ENCODE measurements at regions not wholly inside any gene's neighbourhood (a gene's known extent, or its start where the extent isn't known, plus 50 kb on each side); places are given as distances from the start of the nearest gene placed in this dataset.
A peak's percentile ranks its signal among the peaks of the same experiment; 100 is the strongest.

DNA sequence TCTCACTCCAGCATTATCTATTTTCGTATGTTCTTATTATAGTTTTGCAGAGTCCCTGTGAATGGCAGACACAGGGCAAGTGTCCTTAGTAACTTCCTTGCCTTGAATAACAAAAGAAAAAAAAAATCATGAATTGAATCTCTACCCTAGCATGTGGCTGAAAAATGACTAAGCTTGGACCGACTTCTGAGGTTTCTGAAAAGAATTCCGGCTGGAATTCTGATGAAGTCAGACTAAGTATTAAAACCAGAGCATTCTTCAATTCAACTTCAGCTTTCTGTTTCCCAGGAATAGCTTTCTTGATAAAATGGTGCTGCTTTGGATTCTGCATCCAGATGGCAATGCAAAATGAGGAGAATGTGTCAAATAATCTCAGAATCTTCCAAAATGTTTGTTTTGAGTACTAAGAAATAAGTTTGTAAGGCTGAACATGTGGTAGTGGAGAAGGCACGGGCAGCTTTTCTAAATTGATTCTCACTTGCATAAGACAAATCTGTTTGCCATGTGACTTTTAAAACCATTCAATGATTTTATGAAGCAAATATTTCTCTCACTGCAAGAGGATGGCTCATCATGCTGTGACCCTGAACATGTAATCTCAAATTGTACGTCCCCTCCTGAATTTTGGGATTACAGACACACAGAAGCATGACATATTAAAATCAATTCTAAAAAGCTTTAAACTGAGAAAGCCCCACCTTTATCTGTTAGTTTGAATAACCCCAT, 1462.8 kb upstream of the LRRTM1 start:
- no peak for DNase-seq

DNA sequence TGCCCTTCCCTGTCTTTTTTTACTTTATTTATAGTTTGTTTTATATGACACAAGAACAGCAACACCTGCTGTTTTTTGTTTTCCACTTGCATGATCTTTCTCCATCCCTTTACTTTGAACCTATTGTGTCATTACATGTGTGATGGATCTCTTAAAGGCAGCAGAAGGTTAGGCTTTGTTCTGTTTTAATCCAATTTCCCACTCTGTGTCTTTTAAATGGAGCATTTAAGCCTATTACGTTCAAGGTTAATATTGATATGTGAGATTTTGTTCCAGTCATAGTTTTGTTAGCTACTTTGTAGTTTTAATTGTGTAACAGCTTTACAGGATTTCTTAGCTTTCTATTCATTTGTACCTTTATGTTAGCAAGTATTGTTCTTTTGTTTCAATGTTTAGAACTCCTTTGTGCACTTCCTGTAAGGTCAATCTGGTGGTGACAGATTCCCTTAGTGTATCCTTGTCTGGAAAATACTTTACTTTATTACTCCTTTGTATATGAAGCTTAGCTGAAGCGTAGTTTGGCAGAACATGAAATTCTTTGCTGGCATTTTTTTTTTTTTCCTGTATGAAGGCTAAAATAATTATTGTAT, 1443.0 kb upstream of the LRRTM1 start:
- no peak for DNase-seq

DNA sequence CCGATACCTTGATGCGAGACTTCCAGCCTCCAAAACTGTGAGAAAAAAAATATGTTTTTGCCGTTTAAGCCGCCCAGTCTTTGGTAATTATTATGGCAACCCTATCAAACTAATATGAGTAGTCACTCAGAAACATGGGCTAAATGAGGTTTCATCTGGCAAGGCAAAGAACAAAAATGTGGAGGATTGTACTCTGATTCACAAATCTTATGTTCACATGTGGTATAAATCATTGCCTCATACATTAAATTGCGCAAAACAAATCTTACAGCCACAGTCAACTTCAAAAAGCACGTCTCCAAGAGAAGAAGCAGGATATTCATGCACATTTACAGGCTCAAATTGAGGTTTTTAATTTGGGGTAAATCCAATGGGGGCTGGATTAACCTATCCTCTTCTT, 1435.4 kb upstream of the LRRTM1 start:
- DNase-seq: no peak

DNA sequence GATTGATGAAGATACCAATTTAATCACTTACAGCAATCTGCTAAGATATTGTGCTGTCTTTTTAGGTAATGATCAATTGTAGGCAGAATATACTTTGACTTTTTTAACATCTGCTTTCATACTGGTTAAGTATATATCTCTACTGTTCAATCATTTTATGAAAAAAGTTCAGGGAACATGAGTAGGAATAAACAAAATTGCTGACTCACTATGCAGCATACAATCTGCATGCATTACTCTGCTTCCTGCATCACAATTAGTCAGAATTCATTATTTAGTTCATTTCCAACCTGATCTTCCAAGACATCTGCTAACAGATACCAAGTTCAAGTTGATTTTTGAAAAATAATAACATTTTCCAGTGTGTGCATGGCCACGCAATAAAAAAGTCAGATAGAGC, 1430.4 kb upstream of the LRRTM1 start:
- DNase-seq: no peak

DNA sequence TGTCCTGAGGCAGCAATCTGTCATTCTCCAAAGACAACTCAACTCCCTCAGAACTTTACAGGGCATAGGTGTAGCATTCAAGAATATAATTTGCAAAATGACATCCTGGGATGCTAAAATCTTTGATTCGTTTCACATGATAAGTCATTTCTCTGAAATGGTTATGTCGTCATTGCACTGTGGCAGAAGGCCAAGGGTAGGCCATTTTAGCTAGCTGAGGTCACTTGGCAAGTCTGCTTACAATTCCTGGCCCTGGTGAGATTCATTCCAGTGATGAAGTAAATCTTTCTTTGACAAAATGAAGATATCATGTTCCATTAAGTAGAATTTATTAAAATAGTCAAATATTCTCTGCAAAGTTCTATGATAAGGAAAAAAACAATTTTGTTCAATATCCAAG, 1410.3 kb upstream of the LRRTM1 start:
- DNase-seq: no peak

DNA sequence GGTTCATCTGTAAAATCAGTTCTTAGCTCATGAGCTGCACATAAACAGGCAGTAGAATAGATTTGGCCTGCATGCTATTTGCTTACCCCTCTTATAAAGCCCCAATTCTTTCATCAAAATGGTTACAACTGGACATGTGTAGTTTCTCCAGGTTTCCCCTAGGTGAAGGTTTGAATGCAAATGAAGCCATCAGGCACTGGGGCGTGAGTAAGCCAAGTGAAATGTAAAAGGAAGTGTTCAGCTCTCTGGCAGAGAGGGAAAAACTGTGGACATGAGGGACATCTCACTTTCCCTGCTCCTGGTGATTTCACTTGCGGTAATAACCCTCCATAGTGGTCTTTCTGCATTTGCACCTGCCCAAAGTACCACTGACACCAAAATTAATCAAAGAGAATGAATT, 1402.3 kb upstream of the LRRTM1 start:
- DNase-seq: no peak

DNA sequence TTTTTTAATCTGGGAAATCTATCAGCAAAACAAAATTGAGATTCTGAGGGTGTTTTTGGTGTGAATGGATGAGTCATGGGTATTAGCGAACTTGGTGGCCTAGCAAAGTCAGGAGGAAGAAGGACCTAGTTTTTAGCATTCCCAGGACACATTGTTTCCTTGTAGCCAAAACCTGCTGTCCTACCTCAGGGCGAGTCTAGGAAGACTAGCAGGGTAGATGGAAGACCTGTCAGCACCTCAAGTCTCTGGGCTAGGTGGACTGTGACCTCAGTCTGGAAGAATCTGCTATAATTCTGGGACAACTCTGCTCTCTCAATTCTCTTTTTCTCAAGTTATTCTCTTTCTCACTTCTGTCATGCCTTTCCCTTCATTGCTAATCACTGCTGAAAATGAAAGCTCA, 1399.3 kb upstream of the LRRTM1 start:
- no peak for DNase-seq

DNA sequence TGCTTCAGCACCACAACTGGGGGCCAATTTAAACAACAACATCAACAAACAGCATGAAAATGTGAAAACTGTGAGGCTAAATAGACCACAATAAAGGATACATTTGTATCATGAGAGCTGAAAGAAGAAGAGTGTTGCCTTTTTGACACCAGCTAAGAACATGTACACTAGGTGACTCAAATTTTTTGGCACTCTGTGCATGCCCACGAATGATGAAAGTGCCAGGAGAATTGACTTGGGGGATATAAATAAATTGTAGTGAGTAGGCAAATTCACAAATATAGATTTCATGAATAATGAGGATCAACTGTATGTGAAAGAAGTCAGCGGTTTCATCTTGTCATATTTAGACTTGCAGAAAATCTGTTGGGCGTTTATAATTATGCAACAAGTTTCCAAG, 1388.0 kb upstream of the LRRTM1 start:
- no peak for DNase-seq

DNA sequence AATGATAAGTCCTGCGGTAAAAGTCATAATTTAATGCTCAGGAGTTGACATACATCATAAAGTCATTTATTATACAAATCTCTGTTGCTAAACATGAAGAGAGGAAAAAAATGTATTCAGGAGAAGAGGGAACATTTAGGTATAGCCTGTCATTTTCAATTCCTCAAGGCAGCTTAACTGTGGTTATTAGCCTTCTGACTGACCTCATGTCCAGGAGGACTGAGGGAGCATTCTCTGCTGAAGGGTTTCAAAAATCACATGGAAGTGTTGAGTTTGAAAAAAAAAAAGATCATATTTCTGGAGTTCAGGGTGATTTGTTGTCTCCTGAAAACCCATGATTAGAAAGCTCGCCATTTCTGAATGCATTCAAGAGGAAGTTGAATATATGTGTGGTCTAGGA, 1371.1 kb upstream of the LRRTM1 start:
- no peak for DNase-seq

DNA sequence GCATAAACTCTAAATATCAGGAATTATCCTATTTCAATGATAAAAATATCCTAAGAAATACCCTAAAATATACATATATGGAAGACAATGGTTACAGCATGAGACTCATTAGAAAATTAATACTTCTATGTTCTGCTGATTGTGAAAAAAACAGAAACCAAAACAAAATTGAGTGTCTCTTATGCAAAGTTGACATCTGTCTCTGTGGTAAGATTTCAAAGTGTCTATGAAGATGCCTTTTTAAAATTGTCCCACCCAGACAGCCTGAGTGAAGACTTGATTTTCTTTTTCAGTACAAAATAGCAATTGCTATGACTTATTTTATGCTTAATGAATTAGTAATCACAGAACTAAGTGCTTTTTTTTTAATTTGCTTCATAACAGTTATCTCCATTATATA, 1368.4 kb upstream of the LRRTM1 start:
- DNase-seq: no peak

DNA sequence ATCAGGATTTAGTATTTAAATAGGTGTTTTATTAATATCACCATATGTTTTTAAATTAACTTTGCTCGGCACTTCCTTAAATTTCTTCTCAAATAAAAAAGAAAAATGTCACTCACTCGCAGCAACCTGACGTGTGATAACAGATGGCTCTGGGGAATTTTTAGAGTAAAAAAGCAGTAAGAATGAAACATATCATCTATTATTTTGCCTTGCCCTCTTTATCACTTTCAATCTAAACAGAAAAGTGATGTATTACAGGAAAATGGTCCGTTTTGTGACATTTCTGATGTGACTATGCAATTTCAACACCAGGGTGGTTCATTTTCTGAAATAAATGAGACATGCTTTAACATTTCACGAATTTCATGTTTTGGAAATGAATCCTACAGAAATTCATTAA, 1368.0 kb upstream of the LRRTM1 start:
- no peak for DNase-seq

DNA sequence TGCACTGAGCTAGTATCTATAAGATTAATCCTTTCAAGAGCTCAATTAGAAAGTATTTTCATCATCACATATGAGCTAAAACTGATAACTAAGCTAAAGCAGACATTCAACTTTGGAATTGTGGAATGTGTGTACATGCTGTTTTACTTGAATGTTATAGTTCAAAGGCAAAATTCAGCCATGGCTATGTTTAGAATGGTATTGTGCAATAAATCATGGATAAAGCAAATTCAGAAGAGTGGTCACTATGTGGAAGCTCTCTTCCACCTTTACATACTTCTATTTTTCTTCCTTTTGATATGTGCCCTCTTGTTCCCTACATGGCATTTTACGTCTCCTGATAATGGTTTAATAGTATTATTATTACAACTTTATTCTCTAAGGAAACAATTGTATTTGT, 1366.3 kb upstream of the LRRTM1 start:
- DNase-seq: no peak

DNA sequence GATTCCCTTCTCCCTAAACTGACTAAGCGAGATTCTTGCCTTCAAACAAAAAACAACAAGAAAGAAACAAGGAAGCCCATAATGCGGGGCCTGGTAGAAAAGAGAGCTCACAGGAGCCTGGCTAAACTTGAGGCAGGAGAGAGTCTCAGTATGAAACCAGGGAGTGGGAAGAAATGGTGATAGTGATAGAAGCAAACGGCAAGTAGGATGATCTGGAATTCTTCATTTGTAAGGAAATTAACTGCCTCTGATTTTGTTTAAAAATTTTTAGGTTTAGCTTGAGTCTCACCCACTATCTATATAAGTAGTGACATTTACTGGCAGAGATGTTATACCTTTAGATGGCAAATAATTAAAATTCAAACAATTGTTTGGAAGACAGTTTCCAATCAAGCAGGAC, 1356.5 kb upstream of the LRRTM1 start:
- DNase-seq: no peak

DNA sequence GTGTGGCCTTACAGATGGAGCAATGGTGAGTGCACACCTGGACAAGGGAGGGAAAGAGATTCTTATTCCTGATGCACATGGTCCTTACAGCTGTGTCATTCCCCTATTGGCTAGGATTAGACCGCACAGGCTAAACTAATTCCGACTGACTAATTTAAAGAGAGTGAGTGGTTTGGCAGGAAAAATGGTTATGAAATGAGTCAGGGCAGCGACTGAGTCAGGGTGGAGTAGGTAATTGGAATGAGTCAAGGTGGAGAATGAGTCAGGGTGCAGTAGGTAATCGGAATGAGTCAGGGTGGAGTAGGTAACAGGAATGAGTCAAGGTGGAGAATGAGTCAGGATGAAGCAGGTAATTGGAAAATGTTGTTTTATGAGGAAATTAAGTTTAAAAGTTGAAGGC, 1353.7 kb upstream of the LRRTM1 start:
- DNase-seq: no peak

DNA sequence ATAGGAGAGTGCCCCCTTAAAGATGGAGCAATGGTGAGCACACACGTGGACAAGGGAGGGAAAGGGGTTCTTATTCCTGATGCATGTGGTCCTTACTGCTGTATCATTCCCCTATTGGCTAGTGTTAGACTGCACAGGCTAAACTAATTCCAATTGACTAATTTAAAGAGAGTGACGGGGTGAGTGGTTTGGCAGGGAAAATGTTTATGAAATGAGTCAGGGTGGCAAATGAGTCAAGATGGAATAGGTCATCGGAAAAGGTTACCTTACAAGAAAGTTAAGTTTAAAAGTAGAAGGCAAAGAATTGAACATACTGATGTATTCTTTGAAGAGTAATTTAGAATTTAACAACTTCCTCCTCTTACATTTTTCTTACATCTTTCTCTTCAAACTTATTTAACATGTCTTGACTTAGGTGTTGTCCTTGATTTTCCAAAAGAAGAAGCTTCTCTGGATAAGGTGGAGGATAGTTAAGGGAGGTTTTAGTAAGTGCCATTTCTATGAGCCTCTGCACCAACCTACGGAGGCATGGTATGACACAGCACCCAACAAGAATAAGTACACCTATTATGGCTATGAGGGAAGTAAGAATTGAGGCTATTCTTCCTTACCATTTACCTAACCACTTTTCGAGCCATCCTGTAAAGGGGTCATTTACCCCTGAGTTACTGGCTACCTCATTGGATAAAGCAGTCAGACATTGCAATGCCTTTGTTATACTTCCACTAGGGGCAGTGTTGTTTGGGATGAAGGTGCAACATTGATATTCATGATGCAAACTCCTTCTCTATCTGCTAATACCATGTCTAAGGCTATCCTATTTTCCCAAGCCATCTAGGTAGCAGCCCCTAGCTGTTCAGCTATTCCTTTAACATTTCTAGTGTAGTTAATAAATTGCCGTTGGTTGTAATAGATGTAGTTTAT, 1345.8 kb upstream of the LRRTM1 start:
- DNase-seq: no peak

DNA sequence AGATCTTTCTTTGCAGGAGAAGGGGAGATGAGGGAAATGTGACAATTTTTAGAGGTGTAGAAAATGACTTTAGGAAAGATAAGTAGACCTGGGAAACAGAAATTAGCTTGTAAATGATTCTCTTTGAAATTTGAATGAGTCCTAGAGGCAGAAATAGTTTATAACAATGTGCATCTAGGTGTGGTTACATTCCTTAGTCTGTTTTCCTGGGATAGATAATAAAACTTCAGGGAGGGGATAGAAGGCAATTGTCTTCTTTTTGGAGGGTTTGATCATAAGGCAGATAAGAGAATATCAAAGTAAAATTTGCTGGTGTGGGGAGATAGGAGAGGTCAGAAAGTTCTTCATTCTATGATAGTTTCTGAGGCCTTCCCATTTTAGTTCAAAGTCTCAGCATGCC, 1344.3 kb upstream of the LRRTM1 start:
- DNase-seq: no peak

DNA sequence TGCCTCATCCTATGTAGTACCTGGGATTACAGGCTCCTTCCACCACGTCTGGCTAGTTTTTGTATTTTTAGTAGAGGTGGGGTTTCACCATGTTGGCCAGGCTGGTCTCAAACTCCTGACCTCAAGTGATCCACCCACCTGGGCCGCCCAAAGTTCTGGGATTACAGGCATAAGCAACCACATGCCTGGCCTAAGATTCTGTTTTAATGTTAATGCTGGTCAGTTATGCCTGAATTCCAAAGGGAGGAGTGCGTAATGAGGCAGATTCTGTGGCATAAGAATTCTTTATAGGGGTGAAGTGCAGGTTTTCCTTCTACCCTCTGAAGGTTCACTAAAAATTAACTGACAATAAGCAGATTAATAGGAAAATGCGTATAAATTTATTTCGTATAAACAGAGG, 1343.8 kb upstream of the LRRTM1 start:
- no peak for DNase-seq

DNA sequence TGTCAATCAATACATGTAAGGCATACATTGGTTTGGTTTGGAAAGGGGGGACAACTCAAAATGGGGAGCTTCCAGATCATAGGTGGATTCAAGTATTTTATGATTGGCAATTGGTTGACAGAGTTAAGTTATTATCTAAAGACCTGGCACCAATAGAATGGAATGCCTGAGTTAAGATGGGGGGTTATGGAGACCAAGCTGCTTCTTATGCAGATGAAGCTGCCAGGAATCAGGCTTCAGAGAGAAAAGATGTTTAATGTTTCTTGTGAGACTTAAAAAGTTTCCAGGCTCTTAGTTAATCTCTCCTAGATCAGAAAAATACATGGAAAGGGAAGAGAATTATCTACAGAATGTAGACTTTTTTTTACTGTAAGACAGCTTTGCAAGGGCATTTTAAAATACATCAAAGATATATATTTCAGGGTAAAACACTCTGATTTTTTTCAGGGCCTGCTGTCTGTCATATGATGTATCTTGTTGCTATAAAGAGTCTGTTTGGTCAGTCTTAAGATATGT, 1343.2 kb upstream of the LRRTM1 start:
- no peak for DNase-seq

DNA sequence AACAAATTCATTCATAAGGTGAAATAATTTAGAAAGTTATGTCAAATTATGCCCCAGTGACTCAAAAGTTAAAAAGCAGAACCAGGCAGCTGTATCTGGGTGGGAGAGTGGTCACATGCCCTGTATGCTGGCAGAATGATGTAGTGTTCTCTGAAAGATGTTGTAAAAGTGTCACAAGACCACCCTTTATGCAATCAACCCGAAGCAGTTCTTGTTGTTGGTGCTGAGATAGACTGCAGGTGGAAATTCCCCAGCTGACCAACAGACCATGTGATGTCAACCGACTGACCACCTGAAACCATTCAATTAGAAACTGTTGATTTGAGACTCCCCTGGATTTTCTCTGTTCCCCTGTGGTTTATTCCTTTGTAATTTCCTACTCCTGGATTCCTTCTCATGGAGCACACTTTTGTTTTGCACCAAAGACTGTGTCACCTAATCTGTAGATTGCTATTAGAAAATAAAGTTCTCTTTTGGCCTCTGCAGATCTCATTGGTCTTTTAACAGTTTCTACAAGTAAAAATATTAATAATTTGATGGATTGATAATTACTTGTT, 1341.3 kb upstream of the LRRTM1 start:
- no peak for DNase-seq

DNA sequence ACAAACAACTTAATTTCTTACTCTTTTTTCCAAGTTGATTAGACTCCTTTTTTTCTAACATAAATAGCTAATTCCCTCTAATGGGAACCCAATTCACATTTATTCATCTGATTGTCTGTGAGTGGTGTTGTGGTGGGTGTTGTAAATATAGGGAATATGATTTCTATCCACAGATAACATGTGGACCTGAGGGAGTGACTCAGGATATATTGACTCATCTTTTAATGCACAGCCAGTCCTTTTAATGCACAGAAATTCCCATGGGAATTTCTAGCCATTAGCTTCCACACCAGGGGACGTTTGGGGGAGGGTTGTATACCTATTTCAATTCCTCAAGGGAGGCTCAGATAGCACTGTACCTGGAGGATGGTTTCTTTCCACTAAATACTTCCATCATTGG, 1339.6 kb upstream of the LRRTM1 start:
- DNase-seq: no peak

DNA sequence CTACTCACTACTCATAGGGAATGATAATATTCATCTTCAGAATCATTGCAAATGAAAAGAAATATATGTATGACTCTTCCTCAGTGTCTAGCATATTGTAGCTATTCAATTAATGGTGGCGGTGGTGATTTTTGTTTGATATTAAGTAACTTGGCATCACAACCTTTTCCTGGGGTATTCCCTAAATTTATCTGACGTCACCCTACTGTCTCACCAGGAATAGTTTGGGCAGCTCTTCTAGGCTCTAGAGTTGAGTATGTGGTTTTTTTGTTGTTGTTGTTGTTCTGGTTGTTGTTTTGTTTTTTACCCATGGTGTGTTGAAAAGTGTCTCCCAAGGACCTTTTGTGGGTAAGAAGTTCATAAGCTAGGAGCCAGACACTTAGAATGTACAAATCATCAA, 1320.3 kb upstream of the LRRTM1 start:
- DNase-seq: no peak

DNA sequence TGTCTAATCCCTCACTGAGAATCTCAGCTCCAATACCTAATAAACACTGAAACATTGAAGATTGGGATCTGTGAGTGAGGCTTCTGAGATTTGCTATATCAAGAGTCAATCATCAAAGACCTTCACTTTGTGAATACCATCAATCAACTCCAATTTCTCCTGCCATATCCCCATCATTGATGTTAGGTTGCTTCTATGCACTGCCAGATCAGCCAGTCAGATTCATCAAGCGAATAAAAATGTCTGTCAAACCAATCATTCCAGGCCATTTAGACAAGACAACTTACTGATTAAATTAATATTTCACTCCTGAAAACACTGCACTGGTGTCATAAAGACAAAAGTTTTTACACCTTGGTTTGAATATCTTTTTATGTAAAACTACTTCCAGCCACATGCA, 1295.5 kb upstream of the LRRTM1 start:
- no peak for DNase-seq

DNA sequence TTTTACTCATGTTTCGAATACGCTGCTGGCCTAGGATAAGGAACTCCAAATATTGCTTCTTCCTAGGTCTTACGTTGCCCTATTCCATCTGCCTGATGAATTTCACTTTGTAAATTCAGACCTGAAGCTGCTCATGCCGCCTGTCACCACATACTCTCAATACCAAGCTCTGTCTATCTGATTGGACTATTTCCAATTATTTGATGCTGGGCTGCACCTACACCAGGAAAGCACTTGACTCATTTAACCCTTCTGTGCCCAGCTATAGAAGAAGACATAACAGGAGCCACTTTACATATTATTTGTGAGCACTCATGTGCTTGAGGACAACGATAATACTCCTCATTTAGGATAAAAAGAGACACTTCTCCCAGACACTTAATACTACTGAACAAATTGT, 1293.9 kb upstream of the LRRTM1 start:
- DNase-seq: peak; percentile 48

DNA sequence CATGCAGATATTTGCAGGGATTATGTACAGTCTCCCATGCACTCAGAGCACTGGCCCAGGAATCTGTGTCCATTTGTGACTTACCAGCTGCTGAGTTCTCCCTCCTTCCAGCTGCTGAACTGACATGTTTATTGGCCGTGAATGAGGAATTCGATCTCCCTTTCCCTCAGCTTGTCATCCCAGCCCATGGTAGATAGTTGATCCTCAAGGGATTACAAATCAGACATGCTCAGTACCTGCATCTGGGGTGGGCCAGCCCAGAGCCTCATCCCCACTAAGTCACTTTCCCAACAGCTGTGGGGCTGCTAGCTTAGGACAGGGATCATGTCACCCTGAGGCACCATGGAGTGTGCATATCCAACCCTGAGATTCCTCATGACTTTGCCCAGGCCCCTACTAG, 1284.9 kb upstream of the LRRTM1 start:
- no peak for DNase-seq
